Ishikawa (cell line): ENCODE measurements at regions not wholly inside any gene's neighbourhood (a gene's known extent, or its start where the extent isn't known, plus 50 kb on each side); places are given as distances from the start of the nearest gene placed in this dataset.

Source experiments
- CEBPB ChIP-seq: IDR thresholded peaks from 2 replicates; pipeline ENCODE4 v1.6.1; 2012
- CREB1 ChIP-seq: IDR thresholded peaks from 2 replicates; pipeline ENCODE4 v1.6.1; 2012; ENCODE audit warnings: low read depth
- EGR1 ChIP-seq: IDR thresholded peaks from 2 replicates; pipeline ENCODE4 v1.6.1; 2012
- NFIC ChIP-seq: IDR thresholded peaks from 2 replicates; pipeline ENCODE4 v1.6.1; 2012
- RAD21 ChIP-seq: IDR thresholded peaks from 2 replicates; pipeline ENCODE4 v1.6.1; 2012; ENCODE audit warnings: low read depth
- REST ChIP-seq: IDR thresholded peaks from 2 replicates; pipeline ENCODE4 v1.6.1; 2012; ENCODE audit warnings: low read depth, mild to moderate bottlenecking
- TAF1 ChIP-seq: IDR thresholded peaks from 2 replicates; pipeline ENCODE4 v1.6.1; 2012; ENCODE audit warnings: low read depth, mild to moderate bottlenecking
- USF1 ChIP-seq: IDR thresholded peaks from 2 replicates; pipeline ENCODE4 v1.6.1; 2012

DNA sequence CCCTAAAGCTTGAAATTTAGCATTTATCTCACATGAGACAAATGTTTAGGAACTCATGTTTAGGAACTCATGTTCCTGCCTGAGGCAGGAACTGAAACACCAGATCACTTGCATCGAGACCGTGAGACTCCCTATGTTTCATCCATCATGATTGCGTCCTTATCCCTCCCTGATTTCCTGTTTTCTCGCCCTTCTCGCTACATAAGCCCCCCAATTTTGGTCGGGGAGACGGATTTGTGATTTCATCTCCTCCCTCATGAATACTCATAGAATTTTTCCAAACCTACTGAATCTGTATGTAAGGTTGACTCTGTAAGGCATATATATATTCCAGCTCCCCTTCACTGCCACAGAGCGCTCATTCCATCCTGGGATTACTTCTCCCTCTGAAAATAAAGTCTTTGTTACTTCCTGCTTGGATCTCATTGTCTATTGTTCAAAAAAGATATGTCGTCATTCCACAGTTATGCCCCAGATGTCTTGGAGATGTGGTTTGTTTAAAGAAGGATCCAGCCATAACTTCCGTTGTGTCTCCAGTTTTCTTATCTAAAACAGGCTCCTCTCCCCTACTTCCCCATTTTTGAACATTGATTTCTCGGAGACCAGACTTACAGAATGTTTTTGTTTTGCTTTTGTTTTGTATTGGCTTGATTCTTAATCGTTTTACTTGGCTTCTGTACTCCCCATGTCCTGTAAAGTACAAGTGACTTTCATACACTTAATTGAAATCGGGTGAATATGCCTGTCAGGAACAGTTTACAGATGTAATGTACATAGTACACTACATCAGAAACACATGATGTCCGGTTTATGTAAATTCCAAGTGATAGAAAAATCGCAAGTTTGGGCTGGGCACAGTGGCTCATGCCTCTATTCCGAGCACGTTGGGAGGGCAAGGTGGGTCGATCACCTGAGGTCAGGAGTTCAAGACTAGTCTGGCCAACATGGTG lies 118.7 kb downstream of the HFE start:
- TF ChIP-seq CREB1 = no peak
- TF ChIP-seq REST = no peak
- no peak for TF ChIP-seq TAF1
- no peak for TF ChIP-seq USF1
- no peak for TF ChIP-seq CEBPB
- TF ChIP-seq EGR1 = no peak
- TF ChIP-seq RAD21 = no peak
- no peak for TF ChIP-seq NFIC
